Right atrium auricular region (tissue), 2 donors: ENCODE measurements at regions not wholly inside any gene's neighbourhood (a gene's known extent, or its start where the extent isn't known, plus 50 kb on each side); places are given as distances from the start of the nearest gene placed in this dataset.

Source experiments
- DNase-seq: peaks from one replicate; pipeline ENCODE4 v3.0.0-alpha.2; 2019; ENCODE audit warnings: low spot score
- H3K27ac ChIP-seq, 2 donors: fragments of 200-600 bp; sonication (generic); 1 replicate in 1 of 2; 2 replicates in 1 of 2; pipeline ENCODE4 v1.5.1; 2016 to 2019
- H3K27me3 ChIP-seq, 2 donors: fragments of 200-600 bp; sonication (generic); one replicate each; pipeline versions ENCODE4 v1.5.1 to v1.6.0; 2017 to 2019
- H3K36me3 ChIP-seq: fragments of 200-600 bp; sonication (generic); one replicate; pipeline ENCODE4 v1.5.1; 2016
- H3K4me1 ChIP-seq, 2 donors: fragments of 200-600 bp; sonication (generic); one replicate each; pipeline versions ENCODE4 v1.5.1 to v1.6.0; 2017 to 2019
- H3K4me3 ChIP-seq, 2 donors: fragments of 200-600 bp; sonication (generic); 1 replicate in 1 of 2; 2 replicates in 1 of 2; pipeline ENCODE4 v1.5.1; 2017 to 2019; ENCODE audit warnings: mild to moderate bottlenecking in 1 of 2, moderate library complexity in 1 of 2
- H3K9me3 ChIP-seq, 2 donors: fragments of 200-600 bp; sonication (generic); one replicate each; pipeline ENCODE4 v1.5.1; 2019
- TF ChIP-seq, protein P1 (sequence below), 2 donors: fragments of 200-600 bp; sonication (generic); IDR thresholded peaks; one replicate each; pipeline ENCODE4 v1.5.1; 2019; ENCODE audit warnings: antibody characterized with exemption in 2 of 2

- no peak overlapping the region for H3K27ac ChIP-seq
- DNase-seq = no peak
- H3K9me3 ChIP-seq = no peaks in the 10 kb centered on the region
- no peak overlapping the region for H3K4me3 ChIP-seq
- no peaks in the 10 kb centered on the region for H3K27me3 ChIP-seq
- no peaks in the 10 kb centered on the region for H3K36me3 ChIP-seq
- TF ChIP-seq, protein P1, sequence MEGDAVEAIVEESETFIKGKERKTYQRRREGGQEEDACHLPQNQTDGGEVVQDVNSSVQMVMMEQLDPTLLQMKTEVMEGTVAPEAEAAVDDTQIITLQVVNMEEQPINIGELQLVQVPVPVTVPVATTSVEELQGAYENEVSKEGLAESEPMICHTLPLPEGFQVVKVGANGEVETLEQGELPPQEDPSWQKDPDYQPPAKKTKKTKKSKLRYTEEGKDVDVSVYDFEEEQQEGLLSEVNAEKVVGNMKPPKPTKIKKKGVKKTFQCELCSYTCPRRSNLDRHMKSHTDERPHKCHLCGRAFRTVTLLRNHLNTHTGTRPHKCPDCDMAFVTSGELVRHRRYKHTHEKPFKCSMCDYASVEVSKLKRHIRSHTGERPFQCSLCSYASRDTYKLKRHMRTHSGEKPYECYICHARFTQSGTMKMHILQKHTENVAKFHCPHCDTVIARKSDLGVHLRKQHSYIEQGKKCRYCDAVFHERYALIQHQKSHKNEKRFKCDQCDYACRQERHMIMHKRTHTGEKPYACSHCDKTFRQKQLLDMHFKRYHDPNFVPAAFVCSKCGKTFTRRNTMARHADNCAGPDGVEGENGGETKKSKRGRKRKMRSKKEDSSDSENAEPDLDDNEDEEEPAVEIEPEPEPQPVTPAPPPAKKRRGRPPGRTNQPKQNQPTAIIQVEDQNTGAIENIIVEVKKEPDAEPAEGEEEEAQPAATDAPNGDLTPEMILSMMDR (IDR thresholded peaks at IDR 0.05) = no peak
- no peaks in the 10 kb centered on the region for H3K4me1 ChIP-seq
Measured at GRCh38 chrX:11836284-11836683, 78.2 kb downstream of the MSL3 start.

GRCh38 chrX:11837437-11837836 is 79.4 kb downstream of the MSL3 start:
- H3K4me3 ChIP-seq = no peak overlapping the region
- TF ChIP-seq, protein P1 (IDR thresholded peaks at IDR 0.05) = no peak
- no peak overlapping the region for H3K27ac ChIP-seq
- no peaks in the 10 kb centered on the region for H3K4me1 ChIP-seq
- H3K27me3 ChIP-seq = no peaks in the 10 kb centered on the region
- no peaks in the 10 kb centered on the region for H3K36me3 ChIP-seq
- DNase-seq = no peak
- H3K9me3 ChIP-seq = no peaks in the 10 kb centered on the region

- H3K9me3 ChIP-seq = no peaks in the 10 kb centered on the region
- no peak overlapping the region for H3K4me3 ChIP-seq
- no peak overlapping the region for H3K27ac ChIP-seq
- TF ChIP-seq, protein P1 (IDR thresholded peaks at IDR 0.05) = no peak
- no peaks in the 10 kb centered on the region for H3K4me1 ChIP-seq
- H3K36me3 ChIP-seq = no peaks in the 10 kb centered on the region
- DNase-seq = no peak
- H3K27me3 ChIP-seq = no peaks in the 10 kb centered on the region
Measured at GRCh38 chrX:11864171-11864570, 106.1 kb downstream of the MSL3 start.

GRCh38 chrX:11867610-11868345 is 109.7 kb downstream of the MSL3 start:
- Histone ChIP-seq H3K4me1 (no peaks in the 10 kb centered on the region), H3K27ac (no peak overlapping the region), H3K9me3 (no peaks in the 10 kb centered on the region), H3K36me3 (no peaks in the 10 kb centered on the region), H3K27me3 (no peaks in the 10 kb centered on the region), H3K4me3 (no peak overlapping the region)
- DNase-seq = no peak
- TF ChIP-seq, protein P1 (IDR thresholded peaks at IDR 0.05) = no peak

DNA sequence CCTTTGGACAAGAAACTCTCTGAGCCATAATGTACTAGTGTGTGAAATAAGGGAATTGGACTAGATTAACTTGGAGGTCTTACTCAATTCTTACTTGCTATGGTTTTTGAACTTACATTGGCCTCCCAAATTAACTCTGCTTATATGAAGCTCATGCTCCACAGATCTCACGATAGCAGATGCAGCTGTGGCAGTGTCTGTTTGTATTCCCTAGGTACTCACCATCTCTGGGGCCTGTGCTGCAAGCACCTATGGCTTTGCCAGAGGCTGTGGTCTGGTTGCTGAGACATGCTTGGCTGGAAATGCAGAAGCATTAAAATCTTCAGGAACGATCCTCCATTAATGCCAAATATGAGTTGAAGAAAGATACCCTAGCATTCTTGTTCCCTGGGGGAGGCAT is 112.8 kb downstream of the MSL3 start:
- H3K4me1 ChIP-seq = no peaks in the 10 kb centered on the region
- no peak for DNase-seq
- H3K27me3 ChIP-seq = no peaks in the 10 kb centered on the region
- H3K27ac ChIP-seq = no peak overlapping the region
- H3K4me3 ChIP-seq = no peak overlapping the region
- H3K36me3 ChIP-seq = no peaks in the 10 kb centered on the region
- H3K9me3 ChIP-seq = no peaks in the 10 kb centered on the region
- TF ChIP-seq, protein P1 (IDR thresholded peaks at IDR 0.05) = no peak
